ENCODE measurements at regions not wholly inside any gene's neighbourhood (a gene's known extent, or its start where the extent isn't known, plus 50 kb on each side); places are given as distances from the start of the nearest gene placed in this dataset.

GRCh38 chr17:83144421-83145357 lies 65.3 kb downstream of the METRNL start:
- DNase-seq (ENCODE audit: low read depth), result no peak

GRCh38 chr17:83145358-83145738 lies 65.9 kb downstream of the METRNL start:
- no peak for DNase-seq (ENCODE audit: low read depth)

GRCh38 chr17:83145831-83146230 lies 66.4 kb downstream of the METRNL start:
- DNase-seq (ENCODE audit: low read depth), result no peak

GRCh38 chr17:83146347-83146746 lies 66.9 kb downstream of the METRNL start:
- DNase-seq (ENCODE audit: low read depth), result no peak

GRCh38 chr17:83147280-83147679 lies 67.9 kb downstream of the METRNL start:
- no peak for DNase-seq (ENCODE audit: low read depth)

GRCh38 chr17:83148317-83149028 lies 69.1 kb downstream of the METRNL start:
- no peak for DNase-seq (ENCODE audit: low read depth)

GRCh38 chr17:83149029-83149725 lies 69.8 kb downstream of the METRNL start:
- no peak for DNase-seq (ENCODE audit: low read depth)

GRCh38 chr17:83149761-83150251 lies 70.4 kb downstream of the METRNL start:
- no peak for DNase-seq (ENCODE audit: low read depth)

GRCh38 chr17:83150369-83151055 lies 71.1 kb downstream of the METRNL start:
- no peak for DNase-seq (ENCODE audit: low read depth)

GRCh38 chr17:83151056-83151441 lies 71.6 kb downstream of the METRNL start:
- no peak for DNase-seq (ENCODE audit: low read depth)

- no peak for DNase-seq (ENCODE audit: low read depth)
These were observed 72.2 kb downstream of the METRNL start for GRCh38 chr17:83151442-83152226.

GRCh38 chr17:83152227-83152744 lies 72.9 kb downstream of the METRNL start:
- DNase-seq (ENCODE audit: low read depth), result no peak

- no peak for DNase-seq (ENCODE audit: low read depth)
These were observed 73.6 kb downstream of the METRNL start for GRCh38 chr17:83152745-83153611.

- no peak for DNase-seq (ENCODE audit: low read depth)
These were observed 74.4 kb downstream of the METRNL start for GRCh38 chr17:83153681-83154310.

- DNase-seq (ENCODE audit: low read depth), result no peak
These were observed 75.1 kb downstream of the METRNL start for GRCh38 chr17:83154311-83155127.

- no peak for DNase-seq (ENCODE audit: low read depth)
These were observed 76.0 kb downstream of the METRNL start for GRCh38 chr17:83155128-83156121.

GRCh38 chr17:83156408-83156807 lies 77.0 kb downstream of the METRNL start:
- DNase-seq (ENCODE audit: low read depth), result no peak
